ENCODE measurements at regions not wholly inside any gene's neighbourhood (a gene's known extent, or its start where the extent isn't known, plus 50 kb on each side); places are given as distances from the start of the nearest gene placed in this dataset.

- ATAC-seq, result no peak
- H3K4me3 Mint-ChIP-seq, result no peak overlapping the region
- no peak for DNase-seq (ENCODE audit: low spot score)
- peaks cover 99% of the 10 kb centered on the region for H3K9me3 Mint-ChIP-seq
- no peak overlapping the region for H3K4me3 ChIP-seq
- peaks cover 2% of the 10 kb centered on the region for H3K27me3 Mint-ChIP-seq (ENCODE audit: insufficient read depth, low read depth, poor library complexity)
- H3K79me2 ChIP-seq (replicated peaks; ENCODE audit: insufficient read depth), result no peaks in the 10 kb centered on the region
- H3K27ac ChIP-seq (ENCODE audit: low read depth), result no peak overlapping the region
- H3K4me1 ChIP-seq (ENCODE audit: insufficient read depth), result no peaks in the 10 kb centered on the region
- H3K36me3 ChIP-seq (ENCODE audit: insufficient read depth), result no peaks in the 10 kb centered on the region
- H2AFZ ChIP-seq, result no peak overlapping the region
- H4K20me1 ChIP-seq (replicated peaks; ENCODE audit: insufficient read depth), result no peaks in the 10 kb centered on the region
- no peaks in the 10 kb centered on the region for H3F3A ChIP-seq (replicated peaks; ENCODE audit: low read depth)
- peaks cover 44% of the 10 kb centered on the region for H3K36me3 Mint-ChIP-seq (ENCODE audit: low read depth)
- H3K9me2 ChIP-seq (ENCODE audit: insufficient read depth), result no peaks in the 10 kb centered on the region
- no peak overlapping the region for H3K27ac Mint-ChIP-seq
- TF ChIP-seq REST (IDR thresholded peaks at IDR 0.05; ENCODE audit: unreplicated experiment), result no peak
- no peak for TF ChIP-seq ZNF331 (CRISPR knock-in tag; IDR thresholded peaks at IDR 0.05; ENCODE audit: low read depth)
- TF ChIP-seq, protein P1, sequence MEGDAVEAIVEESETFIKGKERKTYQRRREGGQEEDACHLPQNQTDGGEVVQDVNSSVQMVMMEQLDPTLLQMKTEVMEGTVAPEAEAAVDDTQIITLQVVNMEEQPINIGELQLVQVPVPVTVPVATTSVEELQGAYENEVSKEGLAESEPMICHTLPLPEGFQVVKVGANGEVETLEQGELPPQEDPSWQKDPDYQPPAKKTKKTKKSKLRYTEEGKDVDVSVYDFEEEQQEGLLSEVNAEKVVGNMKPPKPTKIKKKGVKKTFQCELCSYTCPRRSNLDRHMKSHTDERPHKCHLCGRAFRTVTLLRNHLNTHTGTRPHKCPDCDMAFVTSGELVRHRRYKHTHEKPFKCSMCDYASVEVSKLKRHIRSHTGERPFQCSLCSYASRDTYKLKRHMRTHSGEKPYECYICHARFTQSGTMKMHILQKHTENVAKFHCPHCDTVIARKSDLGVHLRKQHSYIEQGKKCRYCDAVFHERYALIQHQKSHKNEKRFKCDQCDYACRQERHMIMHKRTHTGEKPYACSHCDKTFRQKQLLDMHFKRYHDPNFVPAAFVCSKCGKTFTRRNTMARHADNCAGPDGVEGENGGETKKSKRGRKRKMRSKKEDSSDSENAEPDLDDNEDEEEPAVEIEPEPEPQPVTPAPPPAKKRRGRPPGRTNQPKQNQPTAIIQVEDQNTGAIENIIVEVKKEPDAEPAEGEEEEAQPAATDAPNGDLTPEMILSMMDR (conservative IDR thresholded peaks at IDR 0.05; ENCODE audit: low read depth in 2 of 2), result no peak
- TF ChIP-seq ETS1 (IDR thresholded peaks at IDR 0.05), result no peak
- TF ChIP-seq STAT1 (IDR thresholded peaks at IDR 0.05; ENCODE audit: unreplicated experiment), result no peak
- no peak for TF ChIP-seq ZNF462 (CRISPR knock-in tag; IDR thresholded peaks at IDR 0.05)
- no peak for TF ChIP-seq NANOG (IDR thresholded peaks at IDR 0.05; ENCODE audit: borderline replicate concordance)
- TF ChIP-seq EZH2 (IDR thresholded peaks at IDR 0.05; ENCODE audit: low read depth, unreplicated experiment), result no peak
- no peak for TF ChIP-seq POLR2AphosphoS5 (IDR thresholded peaks at IDR 0.05; ENCODE audit: low read depth)
- no peak for TF ChIP-seq CREB1 (CRISPR knock-in tag; IDR thresholded peaks at IDR 0.05; ENCODE audit: low read depth)
- TF ChIP-seq ZNF114 (CRISPR knock-in tag; IDR thresholded peaks at IDR 0.05), result no peak
- no peak for TF ChIP-seq JUNB (IDR thresholded peaks at IDR 0.05; ENCODE audit: unreplicated experiment)
- TF ChIP-seq EZH2phosphoT487 (IDR thresholded peaks at IDR 0.05; ENCODE audit: unreplicated experiment), result no peak
- no peak overlapping the region for H3K4me2 ChIP-seq
- no peaks in the 10 kb centered on the region for H3K27me3 ChIP-seq (ENCODE audit: insufficient read depth)
- H3K4me1 Mint-ChIP-seq, result no peaks in the 10 kb centered on the region
Observed at GRCh38 chr10:130480491-130480890, 344.3 kb downstream of the GLRX3 start.

Data from GM23338 (cell line).